ENCODE measurements at regions not wholly inside any gene's neighbourhood (a gene's known extent, or its start where the extent isn't known, plus 50 kb on each side); places are given as distances from the start of the nearest gene placed in this dataset.

GRCh38 chr2:7830616-7831015 lies 851.2 kb upstream of the ID2 start:
- Histone ChIP-seq H3K27ac (ENCODE audit: low read depth, low read length, poor library complexity, severe bottlenecking) (no peak overlapping the region), H3K4me1 (ENCODE audit: insufficient read depth, low read length, poor library complexity, severe bottlenecking) (no peaks in the 10 kb centered on the region), H3K9me3 (ENCODE audit: low read depth, low read length, poor library complexity, severe bottlenecking) (no peaks in the 10 kb centered on the region), H3K4me3 (ENCODE audit: low read depth, low read length, poor library complexity, severe bottlenecking) (no peak overlapping the region), H3K36me3 (ENCODE audit: insufficient read depth, low read length, poor library complexity, severe bottlenecking) (no peaks in the 10 kb centered on the region), H3K27me3 (replicated peaks; ENCODE audit: insufficient read depth, low read depth, low read length, poor library complexity) (no peaks in the 10 kb centered on the region)
- DNase-seq (ENCODE audit: low spot score): no peak
- intact Hi-C loops (cut with micrococcal nuclease; ENCODE audit: unreplicated experiment): no loop called here
- TF ChIP-seq EZH2 (IDR thresholded peaks at IDR 0.05; ENCODE audit: borderline replicate concordance, low read depth, low read length, poor library complexity, severe bottlenecking): no peak
- no peak for TF ChIP-seq CTCF (conservative IDR thresholded peaks at IDR 0.05; ENCODE audit: low read depth, low read length)
- ChIA-PET POLR2A (ENCODE audit: low non-redundant PET) (no interaction called here), CTCF (no interaction called here)
- no TSS peak for BruUV-seq (replicated peaks)

DNA sequence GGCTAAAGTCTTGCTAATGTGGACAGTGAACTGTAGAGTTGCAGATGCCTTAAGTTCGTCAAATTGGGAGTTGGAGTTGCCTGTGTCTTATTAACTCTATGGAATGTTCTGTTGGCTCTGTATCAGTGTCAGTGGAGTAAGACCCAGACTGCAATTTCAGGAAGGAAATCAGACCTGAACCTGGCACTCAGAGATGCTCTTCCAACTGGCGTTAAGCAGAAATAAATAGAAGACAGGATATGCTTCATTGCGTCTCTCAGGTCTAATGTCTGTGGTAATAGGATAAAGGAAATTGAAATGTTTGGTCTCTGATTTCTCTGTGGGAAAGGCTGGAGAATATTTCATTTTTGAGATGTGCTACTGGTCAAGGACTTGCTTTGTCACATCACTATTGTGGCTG lies 846.7 kb upstream of the ID2 start:
- no peak for DNase-seq (ENCODE audit: low spot score)
- Histone ChIP-seq H3K27ac (ENCODE audit: low read depth, low read length, poor library complexity, severe bottlenecking) (no peak overlapping the region), H3K36me3 (ENCODE audit: insufficient read depth, low read length, poor library complexity, severe bottlenecking) (no peaks in the 10 kb centered on the region), H3K9me3 (ENCODE audit: low read depth, low read length, poor library complexity, severe bottlenecking) (no peaks in the 10 kb centered on the region), H3K4me1 (ENCODE audit: insufficient read depth, low read length, poor library complexity, severe bottlenecking) (no peaks in the 10 kb centered on the region), H3K27me3 (replicated peaks; ENCODE audit: insufficient read depth, low read depth, low read length, poor library complexity) (no peaks in the 10 kb centered on the region), H3K4me3 (ENCODE audit: low read depth, low read length, poor library complexity, severe bottlenecking) (no peak overlapping the region)
- ChIA-PET POLR2A (ENCODE audit: low non-redundant PET) (no interaction called here), CTCF (no interaction called here)
- no peak for TF ChIP-seq EZH2 (IDR thresholded peaks at IDR 0.05; ENCODE audit: borderline replicate concordance, low read depth, low read length, poor library complexity, severe bottlenecking)
- no peak for TF ChIP-seq CTCF (conservative IDR thresholded peaks at IDR 0.05; ENCODE audit: low read depth, low read length)
- no TSS peak for BruUV-seq (replicated peaks)
- intact Hi-C loops (cut with micrococcal nuclease; ENCODE audit: unreplicated experiment): no loop called here

GRCh38 chr2:7835693-7836680 lies 845.9 kb upstream of the ID2 start:
- H3K4me3 ChIP-seq (ENCODE audit: low read depth, low read length, poor library complexity, severe bottlenecking): no peak overlapping the region
- no peak for TF ChIP-seq EZH2 (IDR thresholded peaks at IDR 0.05; ENCODE audit: borderline replicate concordance, low read depth, low read length, poor library complexity, severe bottlenecking)
- no peak for TF ChIP-seq CTCF (conservative IDR thresholded peaks at IDR 0.05; ENCODE audit: low read depth, low read length)
- no TSS peak for BruUV-seq (replicated peaks)
- intact Hi-C loops (cut with micrococcal nuclease; ENCODE audit: unreplicated experiment): no loop called here
- ChIA-PET CTCF (no interaction called here), POLR2A (ENCODE audit: low non-redundant PET) (interaction anchor here (0.6 kb wide), 1 partner anchor 843 kb away, joined by 4 read pairs; no protein-coding TSS in a partner anchor)
- no peaks in the 10 kb centered on the region for H3K36me3 ChIP-seq (ENCODE audit: insufficient read depth, low read length, poor library complexity, severe bottlenecking)
- H3K9me3 ChIP-seq (ENCODE audit: low read depth, low read length, poor library complexity, severe bottlenecking): no peaks in the 10 kb centered on the region
- no peak overlapping the region for H3K27ac ChIP-seq (ENCODE audit: low read depth, low read length, poor library complexity, severe bottlenecking)
- no peak for DNase-seq (ENCODE audit: low spot score)
- H3K27me3 ChIP-seq (replicated peaks; ENCODE audit: insufficient read depth, low read depth, low read length, poor library complexity): no peaks in the 10 kb centered on the region
- no peaks in the 10 kb centered on the region for H3K4me1 ChIP-seq (ENCODE audit: insufficient read depth, low read length, poor library complexity, severe bottlenecking)
